Stomach (tissue), 4 donors: ENCODE measurements at regions not wholly inside any gene's neighbourhood (a gene's known extent, or its start where the extent isn't known, plus 50 kb on each side); places are given as distances from the start of the nearest gene placed in this dataset.

Experiments
- EP300 ChIP-seq: sonication (generic); formaldehyde crosslinking; IDR thresholded peaks from one replicate; pipeline ENCODE4 v1.6.1; 2017; ENCODE audit warnings: antibody characterized with exemption
- POLR2A ChIP-seq, 4 donors: fragments of 450-650 bp; IDR thresholded peaks; one replicate each; pipeline ENCODE4 v1.6.1; 2016; ENCODE audit warnings: antibody characterized with exemption in 4 of 4, control low read depth in 2 of 4, mild to moderate bottlenecking in 1 of 4, moderate library complexity in 1 of 4
- TF ChIP-seq, protein P1 (sequence below), 7 experiments: fragments of 450-650 bp in 4 of 7; fragments of 200-600 bp in 3 of 7; sonication (generic) in 3 of 7; IDR thresholded peaks; one replicate each; pipeline ENCODE4 v1.5.1; 2016 to 2019; ENCODE audit warnings: antibody characterized with exemption in 7 of 7, control low read depth in 2 of 7, mild to moderate bottlenecking in 1 of 7

DNA sequence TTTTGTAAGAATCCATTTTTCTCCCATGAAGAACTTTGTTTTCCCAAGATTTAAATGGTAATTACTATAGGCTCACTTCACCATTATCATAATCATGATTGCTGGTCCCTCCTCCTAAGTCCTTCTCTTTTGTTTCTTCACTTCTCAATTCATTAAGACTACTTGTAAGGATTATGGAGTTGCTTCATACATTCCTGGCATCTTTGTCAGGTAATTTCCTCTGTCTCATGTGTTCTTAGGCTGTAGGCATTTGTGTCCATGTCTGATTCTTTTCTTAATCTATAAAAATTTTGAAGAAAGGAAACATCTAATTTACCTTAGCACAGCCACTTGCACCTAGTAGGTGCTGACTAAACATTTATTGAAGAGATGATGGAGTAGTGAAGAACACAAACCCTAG, 79.9 kb upstream of the SATB1 start:
- TF ChIP-seq, protein P1, sequence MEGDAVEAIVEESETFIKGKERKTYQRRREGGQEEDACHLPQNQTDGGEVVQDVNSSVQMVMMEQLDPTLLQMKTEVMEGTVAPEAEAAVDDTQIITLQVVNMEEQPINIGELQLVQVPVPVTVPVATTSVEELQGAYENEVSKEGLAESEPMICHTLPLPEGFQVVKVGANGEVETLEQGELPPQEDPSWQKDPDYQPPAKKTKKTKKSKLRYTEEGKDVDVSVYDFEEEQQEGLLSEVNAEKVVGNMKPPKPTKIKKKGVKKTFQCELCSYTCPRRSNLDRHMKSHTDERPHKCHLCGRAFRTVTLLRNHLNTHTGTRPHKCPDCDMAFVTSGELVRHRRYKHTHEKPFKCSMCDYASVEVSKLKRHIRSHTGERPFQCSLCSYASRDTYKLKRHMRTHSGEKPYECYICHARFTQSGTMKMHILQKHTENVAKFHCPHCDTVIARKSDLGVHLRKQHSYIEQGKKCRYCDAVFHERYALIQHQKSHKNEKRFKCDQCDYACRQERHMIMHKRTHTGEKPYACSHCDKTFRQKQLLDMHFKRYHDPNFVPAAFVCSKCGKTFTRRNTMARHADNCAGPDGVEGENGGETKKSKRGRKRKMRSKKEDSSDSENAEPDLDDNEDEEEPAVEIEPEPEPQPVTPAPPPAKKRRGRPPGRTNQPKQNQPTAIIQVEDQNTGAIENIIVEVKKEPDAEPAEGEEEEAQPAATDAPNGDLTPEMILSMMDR (IDR thresholded peaks at IDR 0.05), result no peak
- TF ChIP-seq POLR2A (IDR thresholded peaks at IDR 0.05) (no peak), EP300 (no peak)
